WTC11 (cell line): ENCODE measurements at regions not wholly inside any gene's neighbourhood (a gene's known extent, or its start where the extent isn't known, plus 50 kb on each side); places are given as distances from the start of the nearest gene placed in this dataset.

Experiments
- ATAC-seq: fragments of 200-7000 bp; cut with Tn5 transposase; 2 replicates; pipeline ENCODE4 v1.10.0; 2021; ENCODE audit warnings: mild to moderate bottlenecking, moderate library complexity
- CTCF ChIA-PET: fragments of 300-600 bp; sonication (Branson Sonifier 250); formaldehyde crosslinking; loops from one replicate; lab custom pipeline; 2021; ENCODE audit warnings: antibody characterized with exemption; lab: Charles Lee
- POLR2A ChIA-PET: fragments of 350-600 bp; sonication (Branson Sonifier 250); formaldehyde crosslinking; loops from one replicate; lab custom pipeline; 2021; ENCODE audit warnings: antibody characterized with exemption; lab: Charles Lee
- DNase-seq: peaks from one replicate; pipeline ENCODE4 v3.0.0; 2021; ENCODE audit warnings: low spot score
- H3K27ac Mint-ChIP-seq: 2 replicates; pipeline ENCODE4 v1.8.0; 2021; ENCODE audit warnings: mixed read lengths
- H3K27me3 Mint-ChIP-seq: 2 replicates; pipeline ENCODE4 v1.8.0; 2021; ENCODE audit warnings: low read depth, mild to moderate bottlenecking, moderate library complexity, mixed read lengths
- H3K36me3 Mint-ChIP-seq: 2 replicates; pipeline ENCODE4 v1.8.0; 2021; ENCODE audit warnings: mixed read lengths
- H3K4me1 Mint-ChIP-seq: 2 replicates; pipeline ENCODE4 v1.8.0; 2022; ENCODE audit warnings: mixed read lengths
- H3K4me3 Mint-ChIP-seq: 2 replicates; pipeline ENCODE4 v1.8.0; 2021; ENCODE audit warnings: mild to moderate bottlenecking, moderate library complexity, mixed read lengths
- H3K9me3 Mint-ChIP-seq: 2 replicates; pipeline ENCODE4 v1.8.0; 2021; ENCODE audit warnings: mixed read lengths
- EMX1 ChIP-seq: fragments of 250-450 bp; sonication (Bioruptor Pico); IDR thresholded peaks from 2 replicates; pipeline ENCODE4 v1.8.0; 2021; ENCODE audit warnings: mild to moderate bottlenecking
- FOXP1 ChIP-seq: sonication (generic); formaldehyde crosslinking; IDR thresholded peaks from 2 replicates; pipeline ENCODE4 v1.8.0; 2022; ENCODE audit warnings: missing genetic modification reagents, mild to moderate bottlenecking, moderate library complexity, borderline replicate concordance
- MXD4 ChIP-seq: fragments of 250-450 bp; sonication (Bioruptor Pico); IDR thresholded peaks from 2 replicates; pipeline ENCODE4 v1.8.0; 2021; ENCODE audit warnings: mild to moderate bottlenecking, moderate library complexity, borderline replicate concordance
- NR1H2 ChIP-seq: sonication (generic); formaldehyde crosslinking; IDR thresholded peaks from 2 replicates; pipeline ENCODE4 v1.9.0; 2021; ENCODE audit warnings: mild to moderate bottlenecking, moderate library complexity, missing genetic modification reagents
- NR2C2 ChIP-seq: sonication (generic); formaldehyde crosslinking; IDR thresholded peaks from 2 replicates; pipeline ENCODE4 v1.8.0; 2022; ENCODE audit warnings: mild to moderate bottlenecking, missing genetic modification reagents
- OVOL2 ChIP-seq: fragments of 250-450 bp; sonication (Bioruptor Pico); IDR thresholded peaks from 2 replicates; pipeline ENCODE4 v1.9.0; 2021; ENCODE audit warnings: mild to moderate bottlenecking, borderline replicate concordance
- SMAD3 ChIP-seq: sonication (generic); formaldehyde crosslinking; IDR thresholded peaks from 2 replicates; pipeline ENCODE4 v1.8.0; 2022; ENCODE audit warnings: missing genetic modification reagents, mild to moderate bottlenecking, borderline replicate concordance
- SMAD4 ChIP-seq: sonication (generic); formaldehyde crosslinking; IDR thresholded peaks from 2 replicates; pipeline ENCODE4 v1.8.0; 2022; ENCODE audit warnings: mild to moderate bottlenecking, missing genetic modification reagents
- SP1 ChIP-seq: sonication (generic); formaldehyde crosslinking; conservative IDR thresholded peaks from 2 replicates; pipeline ENCODE4 v1.8.1; 2022; ENCODE audit warnings: missing genetic modification reagents
- TCF7 ChIP-seq: sonication (generic); formaldehyde crosslinking; IDR thresholded peaks from 2 replicates; pipeline ENCODE4 v1.8.0; 2022; ENCODE audit warnings: mild to moderate bottlenecking, low read depth, missing genetic modification reagents, moderate library complexity
- TEAD1 ChIP-seq: sonication (generic); formaldehyde crosslinking; IDR thresholded peaks from 2 replicates; pipeline ENCODE4 v1.8.0; 2022; ENCODE audit warnings: mild to moderate bottlenecking, missing genetic modification reagents
- TEAD4 ChIP-seq: sonication (generic); formaldehyde crosslinking; IDR thresholded peaks from 2 replicates; pipeline ENCODE4 v1.8.0; 2022; ENCODE audit warnings: mild to moderate bottlenecking, missing genetic modification reagents
- TP53 ChIP-seq: sonication (generic); formaldehyde crosslinking; IDR thresholded peaks from 2 replicates; pipeline ENCODE4 v1.8.1; 2023; ENCODE audit warnings: mild to moderate bottlenecking, missing genetic modification reagents
- ZNF671 ChIP-seq: fragments of 250-450 bp; sonication (Bioruptor Pico); IDR thresholded peaks from 2 replicates; pipeline ENCODE4 v1.8.0; 2021; ENCODE audit warnings: mild to moderate bottlenecking
- TF ChIP-seq, protein P1 (sequence below): sonication (generic); formaldehyde crosslinking; conservative IDR thresholded peaks from 2 replicates; pipeline ENCODE4 v1.8.1; 2023; ENCODE audit warnings: mild to moderate bottlenecking, low read depth, missing genetic modification reagents, moderate library complexity
- TF ChIP-seq, protein P2 (sequence below): sonication (generic); formaldehyde crosslinking; IDR thresholded peaks from 2 replicates; pipeline ENCODE4 v1.8.1; 2022; ENCODE audit warnings: low read depth, missing genetic modification reagents, borderline replicate concordance
- TF ChIP-seq, protein P3 (sequence below): sonication (generic); formaldehyde crosslinking; IDR thresholded peaks from 2 replicates; pipeline ENCODE4 v1.8.1; 2023; ENCODE audit warnings: mild to moderate bottlenecking, missing genetic modification reagents
- TF ChIP-seq, protein P4 (sequence below): sonication (generic); formaldehyde crosslinking; IDR thresholded peaks from 2 replicates; pipeline ENCODE4 v1.8.0; 2023; ENCODE audit warnings: missing genetic modification reagents, mild to moderate bottlenecking, borderline replicate concordance
- TF ChIP-seq, protein P5 (sequence below): sonication (generic); formaldehyde crosslinking; IDR thresholded peaks from 2 replicates; pipeline ENCODE4 v1.8.1; 2022; ENCODE audit warnings: low read depth, mild to moderate bottlenecking, moderate library complexity, missing genetic modification reagents, borderline replicate concordance

DNA sequence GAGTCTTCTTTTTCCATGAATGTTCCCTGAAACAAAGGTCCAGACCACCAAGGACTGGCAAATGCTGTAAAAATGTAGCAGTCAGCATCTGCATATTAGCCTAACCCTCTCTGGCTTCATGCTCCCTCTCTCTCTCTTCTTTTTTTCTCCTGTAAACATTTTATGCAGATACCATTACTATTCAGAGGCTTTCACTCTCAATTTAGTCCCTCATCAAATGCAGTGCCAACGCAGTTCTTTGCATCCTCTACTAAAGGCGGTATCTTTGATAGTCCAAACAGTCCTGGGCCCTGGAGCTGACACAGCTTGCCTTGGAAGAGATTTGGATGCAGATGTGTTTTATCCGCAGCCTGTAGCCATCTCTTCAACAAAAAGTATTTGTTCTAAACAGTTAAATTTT lies 167.1 kb upstream of the MMS22L start:
- TF ChIP-seq SMAD4 (CRISPR knock-in tag), result no peak
- no peak for TF ChIP-seq ZNF671 (CRISPR knock-in tag)
- no peak for TF ChIP-seq EMX1 (CRISPR knock-in tag)
- CTCF ChIA-PET, result interaction anchor here (1.1 to 2.5 kb wide), 2 partner anchors 10 to 13 kb away, joined by 4 to 10 read pairs; no protein-coding TSS in a partner anchor
- H3K9me3 Mint-ChIP-seq, result peaks cover 6% of the 10 kb centered on the region; the same call in 1 of the 2 replicates

DNA sequence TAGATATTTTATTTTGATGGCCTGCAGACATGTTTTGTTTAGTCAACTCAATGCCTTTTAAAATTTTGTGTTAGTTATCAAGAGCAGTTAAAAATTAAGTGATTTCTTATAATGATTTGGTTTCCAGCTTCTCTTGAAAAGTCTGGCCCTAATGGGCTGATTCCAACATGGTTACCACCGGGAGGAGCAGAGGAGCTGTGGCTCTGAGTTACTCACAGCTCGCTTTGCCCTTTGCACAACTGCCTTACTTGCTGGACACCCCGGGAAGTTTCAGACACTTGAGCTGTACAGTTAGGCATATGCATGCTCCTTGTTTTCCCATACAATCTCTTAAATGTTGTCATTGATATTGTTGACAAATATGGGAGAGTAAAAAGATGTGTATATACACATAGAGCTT lies 173.1 kb upstream of the MMS22L start:
- DNase-seq, result peak; percentile 18
- CTCF ChIA-PET, result interaction anchor here (0.6 to 1.3 kb wide), 11 partner anchors 10 to 267 kb away, joined by 3 to 8 read pairs (median 4); no protein-coding TSS in a partner anchor
- no peaks in the 10 kb centered on the region for H3K36me3 Mint-ChIP-seq

More for the DNA sequence above, 167.1 kb upstream of the MMS22L start:
- H3K36me3 Mint-ChIP-seq, result no peaks in the 10 kb centered on the region
- ATAC-seq, result no peak
- POLR2A ChIA-PET, result no interaction called here
- no peak overlapping the region for H3K27ac Mint-ChIP-seq
- H3K27me3 Mint-ChIP-seq, result no peaks in the 10 kb centered on the region
- peaks cover 26% of the 10 kb centered on the region for H3K4me1 Mint-ChIP-seq
- no peak for DNase-seq
- no peak overlapping the region for H3K4me3 Mint-ChIP-seq

DNA sequence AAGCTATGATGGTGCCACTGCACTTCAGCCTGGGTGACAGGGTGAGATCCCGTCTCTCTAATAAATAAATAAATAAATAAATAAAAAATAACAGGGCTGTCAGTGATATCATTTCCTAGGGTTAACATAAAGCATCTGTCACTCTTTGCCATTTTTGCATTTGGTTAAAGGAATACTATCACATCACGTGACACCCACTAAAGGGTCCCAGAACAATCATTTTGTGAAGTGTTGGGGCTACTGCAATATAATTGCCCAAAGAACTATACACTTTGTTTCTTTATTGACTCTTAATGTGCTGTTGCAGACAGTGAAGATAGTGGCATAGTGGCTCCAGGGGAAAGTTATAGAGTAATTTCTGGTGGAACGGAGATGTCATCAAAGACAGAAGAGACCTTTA lies 176.5 kb upstream of the MMS22L start:
- H3K27ac Mint-ChIP-seq, result no peak overlapping the region
- no peak for ATAC-seq
- peaks cover 20% of the 10 kb centered on the region for H3K4me1 Mint-ChIP-seq
- H3K27me3 Mint-ChIP-seq, result no peaks in the 10 kb centered on the region
- no peaks in the 10 kb centered on the region for H3K36me3 Mint-ChIP-seq
- CTCF ChIA-PET, result no interaction called here
- POLR2A ChIA-PET, result no interaction called here
- H3K9me3 Mint-ChIP-seq, result no peaks in the 10 kb centered on the region
- no peak for DNase-seq
- no peak overlapping the region for H3K4me3 Mint-ChIP-seq
- TF ChIP-seq TP53 (CRISPR knock-in tag) (no peak), ZNF671 (CRISPR knock-in tag) (no peak), TEAD1 (CRISPR knock-in tag) (no peak), NR1H2 (CRISPR knock-in tag) (no peak), SP1 (CRISPR knock-in tag) (no peak), TCF7 (CRISPR knock-in tag) (no peak), SMAD4 (CRISPR knock-in tag) (no peak), NR2C2 (CRISPR knock-in tag) (no peak), SMAD3 (CRISPR knock-in tag) (no peak), TEAD4 (CRISPR knock-in tag) (no peak), OVOL2 (CRISPR knock-in tag) (no peak)
- TF ChIP-seq, protein P1, sequence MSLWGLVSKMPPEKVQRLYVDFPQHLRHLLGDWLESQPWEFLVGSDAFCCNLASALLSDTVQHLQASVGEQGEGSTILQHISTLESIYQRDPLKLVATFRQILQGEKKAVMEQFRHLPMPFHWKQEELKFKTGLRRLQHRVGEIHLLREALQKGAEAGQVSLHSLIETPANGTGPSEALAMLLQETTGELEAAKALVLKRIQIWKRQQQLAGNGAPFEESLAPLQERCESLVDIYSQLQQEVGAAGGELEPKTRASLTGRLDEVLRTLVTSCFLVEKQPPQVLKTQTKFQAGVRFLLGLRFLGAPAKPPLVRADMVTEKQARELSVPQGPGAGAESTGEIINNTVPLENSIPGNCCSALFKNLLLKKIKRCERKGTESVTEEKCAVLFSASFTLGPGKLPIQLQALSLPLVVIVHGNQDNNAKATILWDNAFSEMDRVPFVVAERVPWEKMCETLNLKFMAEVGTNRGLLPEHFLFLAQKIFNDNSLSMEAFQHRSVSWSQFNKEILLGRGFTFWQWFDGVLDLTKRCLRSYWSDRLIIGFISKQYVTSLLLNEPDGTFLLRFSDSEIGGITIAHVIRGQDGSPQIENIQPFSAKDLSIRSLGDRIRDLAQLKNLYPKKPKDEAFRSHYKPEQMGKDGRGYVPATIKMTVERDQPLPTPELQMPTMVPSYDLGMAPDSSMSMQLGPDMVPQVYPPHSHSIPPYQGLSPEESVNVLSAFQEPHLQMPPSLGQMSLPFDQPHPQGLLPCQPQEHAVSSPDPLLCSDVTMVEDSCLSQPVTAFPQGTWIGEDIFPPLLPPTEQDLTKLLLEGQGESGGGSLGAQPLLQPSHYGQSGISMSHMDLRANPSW (CRISPR knock-in tag), result no peak
- TF ChIP-seq, protein P2, sequence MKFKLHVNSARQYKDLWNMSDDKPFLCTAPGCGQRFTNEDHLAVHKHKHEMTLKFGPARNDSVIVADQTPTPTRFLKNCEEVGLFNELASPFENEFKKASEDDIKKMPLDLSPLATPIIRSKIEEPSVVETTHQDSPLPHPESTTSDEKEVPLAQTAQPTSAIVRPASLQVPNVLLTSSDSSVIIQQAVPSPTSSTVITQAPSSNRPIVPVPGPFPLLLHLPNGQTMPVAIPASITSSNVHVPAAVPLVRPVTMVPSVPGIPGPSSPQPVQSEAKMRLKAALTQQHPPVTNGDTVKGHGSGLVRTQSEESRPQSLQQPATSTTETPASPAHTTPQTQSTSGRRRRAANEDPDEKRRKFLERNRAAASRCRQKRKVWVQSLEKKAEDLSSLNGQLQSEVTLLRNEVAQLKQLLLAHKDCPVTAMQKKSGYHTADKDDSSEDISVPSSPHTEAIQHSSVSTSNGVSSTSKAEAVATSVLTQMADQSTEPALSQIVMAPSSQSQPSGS, result no peak
- TF ChIP-seq, protein P3, sequence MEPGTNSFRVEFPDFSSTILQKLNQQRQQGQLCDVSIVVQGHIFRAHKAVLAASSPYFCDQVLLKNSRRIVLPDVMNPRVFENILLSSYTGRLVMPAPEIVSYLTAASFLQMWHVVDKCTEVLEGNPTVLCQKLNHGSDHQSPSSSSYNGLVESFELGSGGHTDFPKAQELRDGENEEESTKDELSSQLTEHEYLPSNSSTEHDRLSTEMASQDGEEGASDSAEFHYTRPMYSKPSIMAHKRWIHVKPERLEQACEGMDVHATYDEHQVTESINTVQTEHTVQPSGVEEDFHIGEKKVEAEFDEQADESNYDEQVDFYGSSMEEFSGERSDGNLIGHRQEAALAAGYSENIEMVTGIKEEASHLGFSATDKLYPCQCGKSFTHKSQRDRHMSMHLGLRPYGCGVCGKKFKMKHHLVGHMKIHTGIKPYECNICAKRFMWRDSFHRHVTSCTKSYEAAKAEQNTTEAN (CRISPR knock-in tag), result no peak
- TF ChIP-seq, protein P4, sequence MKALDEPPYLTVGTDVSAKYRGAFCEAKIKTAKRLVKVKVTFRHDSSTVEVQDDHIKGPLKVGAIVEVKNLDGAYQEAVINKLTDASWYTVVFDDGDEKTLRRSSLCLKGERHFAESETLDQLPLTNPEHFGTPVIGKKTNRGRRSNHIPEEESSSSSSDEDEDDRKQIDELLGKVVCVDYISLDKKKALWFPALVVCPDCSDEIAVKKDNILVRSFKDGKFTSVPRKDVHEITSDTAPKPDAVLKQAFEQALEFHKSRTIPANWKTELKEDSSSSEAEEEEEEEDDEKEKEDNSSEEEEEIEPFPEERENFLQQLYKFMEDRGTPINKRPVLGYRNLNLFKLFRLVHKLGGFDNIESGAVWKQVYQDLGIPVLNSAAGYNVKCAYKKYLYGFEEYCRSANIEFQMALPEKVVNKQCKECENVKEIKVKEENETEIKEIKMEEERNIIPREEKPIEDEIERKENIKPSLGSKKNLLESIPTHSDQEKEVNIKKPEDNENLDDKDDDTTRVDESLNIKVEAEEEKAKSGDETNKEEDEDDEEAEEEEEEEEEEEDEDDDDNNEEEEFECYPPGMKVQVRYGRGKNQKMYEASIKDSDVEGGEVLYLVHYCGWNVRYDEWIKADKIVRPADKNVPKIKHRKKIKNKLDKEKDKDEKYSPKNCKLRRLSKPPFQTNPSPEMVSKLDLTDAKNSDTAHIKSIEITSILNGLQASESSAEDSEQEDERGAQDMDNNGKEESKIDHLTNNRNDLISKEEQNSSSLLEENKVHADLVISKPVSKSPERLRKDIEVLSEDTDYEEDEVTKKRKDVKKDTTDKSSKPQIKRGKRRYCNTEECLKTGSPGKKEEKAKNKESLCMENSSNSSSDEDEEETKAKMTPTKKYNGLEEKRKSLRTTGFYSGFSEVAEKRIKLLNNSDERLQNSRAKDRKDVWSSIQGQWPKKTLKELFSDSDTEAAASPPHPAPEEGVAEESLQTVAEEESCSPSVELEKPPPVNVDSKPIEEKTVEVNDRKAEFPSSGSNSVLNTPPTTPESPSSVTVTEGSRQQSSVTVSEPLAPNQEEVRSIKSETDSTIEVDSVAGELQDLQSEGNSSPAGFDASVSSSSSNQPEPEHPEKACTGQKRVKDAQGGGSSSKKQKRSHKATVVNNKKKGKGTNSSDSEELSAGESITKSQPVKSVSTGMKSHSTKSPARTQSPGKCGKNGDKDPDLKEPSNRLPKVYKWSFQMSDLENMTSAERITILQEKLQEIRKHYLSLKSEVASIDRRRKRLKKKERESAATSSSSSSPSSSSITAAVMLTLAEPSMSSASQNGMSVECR (CRISPR knock-in tag), result no peak
- TF ChIP-seq, protein P5, sequence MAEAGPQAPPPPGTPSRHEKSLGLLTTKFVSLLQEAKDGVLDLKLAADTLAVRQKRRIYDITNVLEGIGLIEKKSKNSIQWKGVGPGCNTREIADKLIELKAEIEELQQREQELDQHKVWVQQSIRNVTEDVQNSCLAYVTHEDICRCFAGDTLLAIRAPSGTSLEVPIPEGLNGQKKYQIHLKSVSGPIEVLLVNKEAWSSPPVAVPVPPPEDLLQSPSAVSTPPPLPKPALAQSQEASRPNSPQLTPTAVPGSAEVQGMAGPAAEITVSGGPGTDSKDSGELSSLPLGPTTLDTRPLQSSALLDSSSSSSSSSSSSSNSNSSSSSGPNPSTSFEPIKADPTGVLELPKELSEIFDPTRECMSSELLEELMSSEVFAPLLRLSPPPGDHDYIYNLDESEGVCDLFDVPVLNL (CRISPR knock-in tag), result no peak

More for the DNA sequence above, 173.1 kb upstream of the MMS22L start:
- no peaks in the 10 kb centered on the region for H3K27me3 Mint-ChIP-seq
- POLR2A ChIA-PET, result no interaction called here
- peaks cover 7% of the 10 kb centered on the region for H3K4me1 Mint-ChIP-seq
- no peak overlapping the region for H3K27ac Mint-ChIP-seq
- no peak overlapping the region for H3K4me3 Mint-ChIP-seq
- ATAC-seq, result peak; percentile 60
- no peak for TF ChIP-seq SMAD3 (CRISPR knock-in tag)
- no peak for TF ChIP-seq FOXP1
- no peak for TF ChIP-seq MXD4 (CRISPR knock-in tag)
- TF ChIP-seq, all 79 proteins: peak for 0
- no peaks in the 10 kb centered on the region for H3K9me3 Mint-ChIP-seq
